KMS-11 (cell line): ENCODE measurements at regions not wholly inside any gene's neighbourhood (a gene's known extent, or its start where the extent isn't known, plus 50 kb on each side); places are given as distances from the start of the nearest gene placed in this dataset.
"Not testable (repeated sequence)": the region's sequence is repeated elsewhere in the genome, so short reads cannot be mapped to it uniquely, and the experiment has no call there.

Source experiments
- H2AFZ ChIP-seq: fragments of 200-600 bp; sonication (generic); 2 replicates; pipeline ENCODE4 v1.6.1; 2016; ENCODE audit warnings: antibody characterized with exemption, mixed run types, low read depth
- H3K27ac ChIP-seq: fragments of 200-600 bp; sonication (generic); 2 replicates; pipeline ENCODE4 v1.6.1; 2016; ENCODE audit warnings: mild to moderate bottlenecking, mixed run types
- H3K27me3 ChIP-seq: fragments of 200-600 bp; sonication (generic); 2 replicates; pipeline ENCODE4 v1.6.1; 2017; ENCODE audit warnings: mild to moderate bottlenecking, low read depth, mixed run types, moderate library complexity; ENCODE audit not compliant: insufficient read depth
- H3K36me3 ChIP-seq: fragments of 200-600 bp; sonication (generic); 2 replicates; pipeline ENCODE4 v1.6.1; 2017; ENCODE audit warnings: mild to moderate bottlenecking, mixed run types; ENCODE audit not compliant: insufficient read depth
- H3K4me1 ChIP-seq: fragments of 200-600 bp; sonication (generic); 2 replicates; pipeline ENCODE4 v1.6.1; 2016; ENCODE audit warnings: mild to moderate bottlenecking, low read depth, mixed run types; ENCODE audit not compliant: poor library complexity, severe bottlenecking
- H3K4me2 ChIP-seq: fragments of 200-600 bp; sonication (generic); 2 replicates; pipeline ENCODE4 v1.7.0; 2016; ENCODE audit warnings: mild to moderate bottlenecking, mixed run types
- H3K4me3 ChIP-seq: fragments of 200-600 bp; sonication (generic); IDR thresholded peaks from 2 replicates; pipeline ENCODE4 v1.6.1; 2017; ENCODE audit warnings: low read depth, low read length, mixed read lengths; ENCODE audit not compliant: insufficient read depth
- H3K79me2 ChIP-seq: fragments of 200-600 bp; sonication (generic); 2 replicates; pipeline ENCODE4 v1.6.1; 2016; ENCODE audit warnings: low read depth, mixed run types; ENCODE audit not compliant: insufficient read depth
- H3K9ac ChIP-seq: fragments of 200-600 bp; sonication (generic); 2 replicates; pipeline ENCODE4 v1.6.1; 2016; ENCODE audit warnings: mild to moderate bottlenecking, mixed run types
- H4K20me1 ChIP-seq: fragments of 200-600 bp; sonication (generic); 2 replicates; pipeline ENCODE4 v1.6.1; 2016; ENCODE audit warnings: mild to moderate bottlenecking, mixed run types; ENCODE audit not compliant: insufficient read depth
- CTCF ChIP-seq: fragments of 200-600 bp; sonication (generic); conservative IDR thresholded peaks from 2 replicates; pipeline ENCODE4 v1.6.1; 2017; ENCODE audit warnings: low read depth, mild to moderate bottlenecking, antibody characterized with exemption, low read length, moderate library complexity, mixed read lengths

- no peaks in the 10 kb centered on the region for H3K79me2 ChIP-seq
- H2AFZ ChIP-seq = no peak overlapping the region
- no peak overlapping the region for H3K4me3 ChIP-seq
- no peaks in the 10 kb centered on the region for H3K27me3 ChIP-seq
- no peaks in the 10 kb centered on the region for H3K36me3 ChIP-seq
- no peaks in the 10 kb centered on the region for H3K4me1 ChIP-seq
- no peak overlapping the region for H3K27ac ChIP-seq
- H3K4me2 ChIP-seq = no peak overlapping the region
- H4K20me1 ChIP-seq = no peaks in the 10 kb centered on the region
- no peak for TF ChIP-seq CTCF
- no peak overlapping the region for H3K9ac ChIP-seq
Observed at GRCh38 chr2:36190097-36190496, 165.5 kb upstream of the CRIM1 start.

DNA sequence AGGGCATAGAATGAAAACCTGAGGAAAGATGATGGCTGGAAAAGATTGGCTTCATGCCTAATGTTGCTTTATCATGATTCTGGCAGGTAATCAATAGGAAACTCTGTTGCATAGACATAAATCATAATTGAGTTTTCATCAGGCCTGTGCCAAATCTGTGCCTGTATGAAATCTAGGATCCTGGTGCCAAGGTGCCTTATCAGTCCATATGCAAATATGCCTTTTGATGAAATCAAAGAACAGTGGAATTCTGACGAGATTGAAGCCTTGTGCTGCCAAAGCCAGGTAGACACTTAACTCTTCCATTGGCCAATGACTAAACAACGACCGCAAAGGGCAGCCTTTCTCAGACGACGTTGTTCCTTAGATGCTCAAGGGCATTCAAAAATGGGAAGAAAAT, 170.0 kb upstream of the CRIM1 start:
- H4K20me1 ChIP-seq = no peaks in the 10 kb centered on the region

GRCh38 chr2:36184848-36185247, 170.7 kb upstream of the CRIM1 start:
- Histone ChIP-seq H3K36me3 (no peaks in the 10 kb centered on the region), H3K79me2 (no peaks in the 10 kb centered on the region), H4K20me1 (no peaks in the 10 kb centered on the region), H3K4me1 (no peaks in the 10 kb centered on the region), H3K27me3 (no peaks in the 10 kb centered on the region), H3K4me2 (no peak overlapping the region), H3K27ac (no peak overlapping the region), H3K4me3 (no peak overlapping the region), H3K9ac (no peak overlapping the region), H2AFZ (no peak overlapping the region)
- TF ChIP-seq CTCF = no peak

More for the DNA sequence above, 170.0 kb upstream of the CRIM1 start:
- no peaks in the 10 kb centered on the region for H3K36me3 ChIP-seq
- no peaks in the 10 kb centered on the region for H3K27me3 ChIP-seq
- no peak overlapping the region for H2AFZ ChIP-seq
- no peak overlapping the region for H3K4me2 ChIP-seq
- H3K4me1 ChIP-seq = no peaks in the 10 kb centered on the region
- H3K9ac ChIP-seq = no peak overlapping the region
- no peak overlapping the region for H3K4me3 ChIP-seq
- no peak overlapping the region for H3K27ac ChIP-seq
- no peaks in the 10 kb centered on the region for H3K79me2 ChIP-seq
- no peak for TF ChIP-seq CTCF

DNA sequence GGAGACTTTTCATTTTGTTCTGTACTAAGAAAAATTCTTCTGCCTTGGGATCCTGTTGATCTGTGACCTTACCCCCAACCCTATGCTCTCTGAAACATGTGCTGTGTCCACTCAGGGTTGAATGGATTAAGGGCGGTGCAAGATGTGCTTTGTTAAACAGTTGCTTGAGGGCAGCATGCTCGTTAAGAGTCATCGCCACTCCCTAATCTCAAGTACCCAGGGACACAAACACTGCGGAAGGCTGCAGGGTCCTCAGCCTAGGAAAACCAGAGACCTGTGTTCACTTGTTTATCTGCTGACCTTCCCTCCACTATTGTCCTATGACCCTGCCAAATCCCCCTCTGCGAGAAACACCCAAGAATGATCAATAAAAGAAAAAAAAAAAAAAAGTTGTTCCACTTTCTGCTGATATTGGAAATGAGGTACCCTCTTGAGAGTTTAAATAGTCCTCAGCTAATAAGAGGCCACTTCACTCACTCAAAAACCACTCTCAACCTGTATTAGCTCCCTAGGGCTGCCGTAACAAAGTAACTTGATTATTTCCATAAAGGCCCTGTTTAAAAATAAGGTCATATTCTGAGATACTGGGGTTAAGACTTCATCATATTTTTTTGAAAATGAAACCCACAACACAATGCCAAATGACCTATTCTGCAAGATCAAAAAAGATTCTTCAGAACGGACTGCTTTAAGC, 174.6 kb upstream of the CRIM1 start:
- H3K79me2 ChIP-seq, H3K36me3 ChIP-seq, H4K20me1 ChIP-seq, H3K4me3 ChIP-seq, H3K4me2 ChIP-seq, H3K4me1 ChIP-seq, H2AFZ ChIP-seq, H3K9ac ChIP-seq, H3K27ac ChIP-seq, H3K27me3 ChIP-seq: not testable (repeated sequence)

DNA sequence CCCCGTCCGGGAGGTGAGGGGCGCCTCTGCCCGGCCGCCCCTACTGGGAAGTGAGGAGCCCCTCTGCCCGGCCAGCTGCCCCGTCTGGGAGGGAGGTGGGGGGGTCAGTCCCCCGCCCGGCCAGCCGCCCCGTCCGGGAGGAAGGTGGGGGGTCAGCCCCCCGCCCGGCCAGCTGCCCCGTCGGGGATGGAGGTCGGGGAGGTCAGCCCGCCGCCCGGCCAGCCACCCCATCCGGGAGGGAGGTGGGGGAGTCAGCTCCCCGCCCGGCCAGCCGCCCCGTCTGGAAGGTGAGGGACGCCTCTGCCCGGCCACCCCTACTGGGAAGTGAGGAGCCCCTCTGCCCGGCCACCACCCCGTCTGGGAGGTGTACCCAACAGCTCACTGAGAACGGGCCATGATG, 175.3 kb upstream of the CRIM1 start:
- H3K27me3 ChIP-seq, H3K4me1 ChIP-seq, H3K36me3 ChIP-seq, H4K20me1 ChIP-seq, H2AFZ ChIP-seq, H3K4me3 ChIP-seq, H3K27ac ChIP-seq, H3K79me2 ChIP-seq, H3K9ac ChIP-seq, H3K4me2 ChIP-seq: not testable (repeated sequence)

DNA sequence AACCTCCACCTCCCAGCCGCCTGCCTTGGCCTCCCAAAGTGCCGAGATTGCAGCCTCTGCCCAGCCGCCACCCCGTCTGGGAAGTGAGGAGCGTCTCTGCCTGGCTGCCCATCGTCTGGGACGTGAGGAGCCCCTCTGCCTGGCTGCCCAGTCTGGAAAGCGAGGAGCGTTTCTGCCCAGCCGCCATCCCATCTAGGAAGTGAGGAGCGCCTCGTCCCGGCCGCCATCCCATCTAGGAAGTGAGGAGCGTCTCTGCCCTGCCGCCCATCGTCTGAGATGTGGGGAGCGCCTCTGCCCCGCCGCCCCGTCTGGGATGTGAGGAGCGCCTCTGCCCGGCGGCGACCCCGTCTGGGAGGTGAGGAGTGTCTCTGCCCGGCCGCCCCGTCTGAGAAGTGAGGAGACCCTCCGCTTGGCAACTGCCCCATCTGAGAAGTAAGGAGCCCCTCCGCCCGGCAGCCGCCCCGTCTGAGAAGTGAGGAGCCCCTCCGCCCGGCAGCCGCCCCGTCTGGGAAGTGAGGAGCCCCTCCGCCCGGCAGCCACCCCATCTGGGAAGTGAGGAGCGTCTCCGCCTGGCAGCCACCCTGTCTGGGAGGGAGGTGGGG, 175.8 kb upstream of the CRIM1 start:
- H4K20me1 ChIP-seq, H3K36me3 ChIP-seq, H3K79me2 ChIP-seq, H3K4me1 ChIP-seq, H3K4me3 ChIP-seq, H3K9ac ChIP-seq, H3K4me2 ChIP-seq, H2AFZ ChIP-seq, H3K27ac ChIP-seq, H3K27me3 ChIP-seq: not testable (repeated sequence)
